Endothelial cell of umbilical vein (primary cell): ENCODE measurements at regions not wholly inside any gene's neighbourhood (a gene's known extent, or its start where the extent isn't known, plus 50 kb on each side); places are given as distances from the start of the nearest gene placed in this dataset.

Source experiments
- BruUV-seq: library from RNA; stranded (reverse); fragments of 400-500 nt; replicated peaks from 2 replicates; lab custom pipeline; 2021; lab: Mats Ljungman, UMichigan
- CTCF ChIA-PET: fragments of 300-600, 350-600 bp; sonication (Branson Sonifier 250); formaldehyde crosslinking; loops from one replicate; lab custom pipeline; 2021; ENCODE audit warnings: antibody characterized with exemption, inconsistent platforms; lab: Charles Lee
- POLR2A ChIA-PET: fragments of 300-600, 350-600 bp; sonication (Branson Sonifier 250); formaldehyde crosslinking; loops from one replicate; lab custom pipeline; 2021; ENCODE audit warnings: antibody characterized with exemption, inconsistent platforms; lab: Charles Lee
- DNase-seq: peaks from one replicate; pipeline ENCODE4 v3.0.0-alpha.2; 2011; ENCODE audit warnings: low read depth, low spot score
- FAIRE-seq: peaks from 2 replicates; lab custom pipeline; 2011; peaks lifted over from hg19 to GRCh38; lab: Jason Lieb, UNC
- H2AFZ ChIP-seq: 2 replicates; pipeline ENCODE4 v1.6.0; 2012; ENCODE audit warnings: low read depth, low read length, control low read depth, inconsistent platforms
- H3K27ac ChIP-seq: 2 replicates; pipeline ENCODE4 v1.5.1; 2011; ENCODE audit warnings: low read depth, mild to moderate bottlenecking, control low read depth, low read length, moderate library complexity; ENCODE audit not compliant: insufficient read depth
- H3K27me3 ChIP-seq, 2 experiments: 2 replicates each; pipeline versions ENCODE4 v1.6.0 to v1.6.1; 2011; ENCODE audit warnings: low read length in 2 of 2, mixed read lengths in 1 of 2; ENCODE audit not compliant: control insufficient read depth in 2 of 2, insufficient read depth in 2 of 2
- H3K36me3 ChIP-seq, 2 experiments: 2 replicates in 1 of 2; 3 replicates in 1 of 2; pipeline ENCODE4 v1.5.1; 2011; ENCODE audit warnings: low read length in 2 of 2, mild to moderate bottlenecking in 1 of 2, moderate library complexity in 1 of 2; ENCODE audit not compliant: control insufficient read depth in 2 of 2, insufficient read depth in 2 of 2; ENCODE audit errors: extremely low read depth in 1 of 2
- H3K4me1 ChIP-seq: 3 replicates; pipeline ENCODE4 v1.5.1; 2011; ENCODE audit warnings: mild to moderate bottlenecking, low read length; ENCODE audit not compliant: control insufficient read depth, insufficient read depth; ENCODE audit errors: extremely low read depth
- H3K4me2 ChIP-seq: 2 replicates; pipeline ENCODE4 v1.6.1; 2011; ENCODE audit warnings: low read length, control low read depth, mixed read lengths; ENCODE audit not compliant: insufficient read depth
- H3K4me3 ChIP-seq, 3 experiments: fragments of 200-600 bp in 1 of 3; sonication (generic), shearing (Covaris generic) in 1 of 3; replicated peaks in 1 of 3; 2 replicates each; pipeline ENCODE4 v1.5.1; 2011 to 2016; ENCODE audit warnings: control low read depth in 3 of 3, low read length in 3 of 3, mild to moderate bottlenecking in 2 of 3, inconsistent platforms in 1 of 3, low read depth in 1 of 3, moderate library complexity in 1 of 3; ENCODE audit not compliant: insufficient read depth in 1 of 3
- H3K79me2 ChIP-seq: 2 replicates; pipeline ENCODE4 v1.6.0; 2012; ENCODE audit warnings: low read length, inconsistent platforms; ENCODE audit not compliant: control insufficient read depth, insufficient read depth
- H3K9ac ChIP-seq: replicated peaks from 2 replicates; pipeline ENCODE3; 2011; ENCODE audit warnings: low read length, control low read depth; ENCODE audit not compliant: insufficient read depth; ENCODE audit errors: extremely low read depth
- H3K9me1 ChIP-seq: replicated peaks from 3 replicates; pipeline ENCODE4 v1.6.0; 2011; ENCODE audit warnings: mild to moderate bottlenecking, low read length; ENCODE audit not compliant: control insufficient read depth, insufficient read depth; ENCODE audit errors: extremely low read depth
- H3K9me3 ChIP-seq: replicated peaks from 2 replicates; pipeline ENCODE4 v1.5.1; 2012; ENCODE audit warnings: low read length, inconsistent platforms; ENCODE audit not compliant: control insufficient read depth, insufficient read depth
- H4K20me1 ChIP-seq: replicated peaks from 2 replicates; pipeline ENCODE3; 2011; ENCODE audit warnings: mild to moderate bottlenecking, low read length; ENCODE audit not compliant: control insufficient read depth, insufficient read depth; ENCODE audit errors: extremely low read depth
- EZH2 ChIP-seq: IDR thresholded peaks from 2 replicates; pipeline ENCODE4 v1.6.1; 2012; ENCODE audit warnings: borderline replicate concordance, low read depth, mild to moderate bottlenecking, moderate library complexity, low read length, inconsistent platforms; ENCODE audit not compliant: severe bottlenecking
- FOS ChIP-seq: IDR thresholded peaks from 2 replicates; pipeline ENCODE4 v1.6.1; 2011; ENCODE audit warnings: mild to moderate bottlenecking, low read length, moderate library complexity, borderline replicate concordance; ENCODE audit not compliant: insufficient read depth
- GATA2 ChIP-seq: IDR thresholded peaks from 2 replicates; pipeline ENCODE4 v1.7.0; 2011; ENCODE audit warnings: low read depth, mild to moderate bottlenecking, moderate library complexity, mixed read lengths, low read length; ENCODE audit not compliant: insufficient read length, insufficient read depth
- JUN ChIP-seq: IDR thresholded peaks from 2 replicates; pipeline ENCODE4 v1.6.1; 2011; ENCODE audit warnings: borderline replicate concordance, low read depth; ENCODE audit not compliant: insufficient read length, insufficient read depth
- MYC ChIP-seq: IDR thresholded peaks from one replicate; pipeline ENCODE4 v1.6.1; 2011; ENCODE audit warnings: mild to moderate bottlenecking, low read depth, low read length
- POLR2A ChIP-seq: IDR thresholded peaks from 2 replicates; pipeline ENCODE4 v1.6.1; 2012; ENCODE audit warnings: low read depth, mild to moderate bottlenecking, control low read depth, low read length
- POLR2AphosphoS5 ChIP-seq: IDR thresholded peaks from 2 replicates; pipeline ENCODE4 v1.6.1; 2012; ENCODE audit warnings: low read depth, mild to moderate bottlenecking, control low read depth, low read length, moderate library complexity; ENCODE audit not compliant: insufficient read depth
- dilution Hi-C: fragments of 300-500 bp; cut with MboI; formaldehyde crosslinking; loops from one replicate; pipeline ENCODE4 v1.15.0; 2019; ENCODE audit warnings: low sequenced_read_pairs; ENCODE audit not compliant: extremely low pct_ligation_motif_present
- intact Hi-C: fragments of 100-400 bp; cut with micrococcal nuclease; formaldehyde crosslinking; loops from one replicate; pipeline ENCODE4 v1.10.0; 2022
- TF ChIP-seq, protein P1 (sequence below), 2 donors: IDR thresholded peaks; 1 replicate in 1 of 2; 2 replicates in 1 of 2; pipeline ENCODE4 v1.5.1; 2011; ENCODE audit warnings: low read length in 2 of 2, mild to moderate bottlenecking in 2 of 2, moderate library complexity in 2 of 2, control low read depth in 1 of 2, inconsistent platforms in 1 of 2, low read depth in 1 of 2; ENCODE audit not compliant: insufficient read depth in 1 of 2; ENCODE audit errors: extremely low read depth in 1 of 2
- TF ChIP-seq, protein P2 (sequence below): IDR thresholded peaks from 2 replicates; pipeline ENCODE4 v1.6.1; 2011; ENCODE audit not compliant: insufficient read depth, insufficient read length

DNA sequence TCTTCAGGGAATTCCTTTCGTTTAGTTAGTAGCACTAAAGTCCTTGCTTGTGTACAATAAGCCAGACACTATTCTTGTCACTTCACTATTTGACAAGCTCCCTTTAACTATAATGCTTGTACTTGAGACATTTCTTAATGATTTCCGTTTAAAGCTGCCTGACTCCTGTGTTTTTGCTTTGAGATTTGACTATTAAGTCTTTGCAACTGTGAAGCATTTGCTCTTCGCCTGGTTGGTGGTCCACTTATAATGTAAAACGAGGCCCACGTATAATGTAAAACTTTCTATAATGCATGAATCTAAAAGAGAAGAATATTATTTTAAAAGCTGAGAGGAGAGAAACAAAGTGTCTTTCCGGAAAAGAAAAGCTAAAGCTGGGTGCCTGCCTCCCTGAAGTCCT, 204.1 kb upstream of the FAM47C start:
- intact Hi-C loops: no loop called here
- Histone ChIP-seq H4K20me1 (no peaks in the 10 kb centered on the region), H3K27ac (no peak overlapping the region), H3K9me3 (no peaks in the 10 kb centered on the region), H3K36me3 (no peaks in the 10 kb centered on the region), H3K4me3 (no peak overlapping the region), H3K9me1 (no peaks in the 10 kb centered on the region), H2AFZ (no peak overlapping the region), H3K4me1 (no peaks in the 10 kb centered on the region), H3K79me2 (no peaks in the 10 kb centered on the region), H3K9ac (no peak overlapping the region), H3K4me2 (no peak overlapping the region), H3K27me3 (no peaks in the 10 kb centered on the region)
- dilution Hi-C loops: no loop called here
- FAIRE-seq (no peak), DNase-seq (no peak)
- POLR2A ChIA-PET: no interaction called here
- CTCF ChIA-PET: no interaction called here
- no TSS peak for BruUV-seq
- TF ChIP-seq EZH2 (no peak), POLR2AphosphoS5 (no peak), POLR2A (no peak), JUN (no peak), GATA2 (no peak), MYC (no peak), FOS (no peak)
- TF ChIP-seq, protein P1, sequence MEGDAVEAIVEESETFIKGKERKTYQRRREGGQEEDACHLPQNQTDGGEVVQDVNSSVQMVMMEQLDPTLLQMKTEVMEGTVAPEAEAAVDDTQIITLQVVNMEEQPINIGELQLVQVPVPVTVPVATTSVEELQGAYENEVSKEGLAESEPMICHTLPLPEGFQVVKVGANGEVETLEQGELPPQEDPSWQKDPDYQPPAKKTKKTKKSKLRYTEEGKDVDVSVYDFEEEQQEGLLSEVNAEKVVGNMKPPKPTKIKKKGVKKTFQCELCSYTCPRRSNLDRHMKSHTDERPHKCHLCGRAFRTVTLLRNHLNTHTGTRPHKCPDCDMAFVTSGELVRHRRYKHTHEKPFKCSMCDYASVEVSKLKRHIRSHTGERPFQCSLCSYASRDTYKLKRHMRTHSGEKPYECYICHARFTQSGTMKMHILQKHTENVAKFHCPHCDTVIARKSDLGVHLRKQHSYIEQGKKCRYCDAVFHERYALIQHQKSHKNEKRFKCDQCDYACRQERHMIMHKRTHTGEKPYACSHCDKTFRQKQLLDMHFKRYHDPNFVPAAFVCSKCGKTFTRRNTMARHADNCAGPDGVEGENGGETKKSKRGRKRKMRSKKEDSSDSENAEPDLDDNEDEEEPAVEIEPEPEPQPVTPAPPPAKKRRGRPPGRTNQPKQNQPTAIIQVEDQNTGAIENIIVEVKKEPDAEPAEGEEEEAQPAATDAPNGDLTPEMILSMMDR (IDR thresholded peaks at IDR 0.05; ENCODE audit: extremely low read depth in 1 of 2, insufficient read depth in 1 of 2, low read depth in 1 of 2, low read length in 2 of 2): no peak
- TF ChIP-seq, protein P2, sequence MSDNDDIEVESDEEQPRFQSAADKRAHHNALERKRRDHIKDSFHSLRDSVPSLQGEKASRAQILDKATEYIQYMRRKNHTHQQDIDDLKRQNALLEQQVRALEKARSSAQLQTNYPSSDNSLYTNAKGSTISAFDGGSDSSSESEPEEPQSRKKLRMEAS: no peak
